COR-L47 (cell line): ENCODE measurements at regions not wholly inside any gene's neighbourhood (a gene's known extent, or its start where the extent isn't known, plus 50 kb on each side); places are given as distances from the start of the nearest gene placed in this dataset.

Experiments used
- DNase-seq: peaks from one replicate; lab custom pipeline; 2025; lab: John Stamatoyannopoulos, UW

GRCh38 chr2:59077981-59078531, 836.9 kb upstream of the FANCL start:
- no peak for DNase-seq

- DNase-seq: no peak
These were observed 836.1 kb upstream of the FANCL start for GRCh38 chr2:59077026-59077725.

GRCh38 chr2:59076079-59076619, 835.0 kb upstream of the FANCL start:
- peak; percentile 26 for DNase-seq

GRCh38 chr2:59074071-59074470, 832.9 kb upstream of the FANCL start:
- DNase-seq: no peak

- DNase-seq: no peak
These were observed 832.2 kb upstream of the FANCL start for GRCh38 chr2:59073286-59073685.

DNA sequence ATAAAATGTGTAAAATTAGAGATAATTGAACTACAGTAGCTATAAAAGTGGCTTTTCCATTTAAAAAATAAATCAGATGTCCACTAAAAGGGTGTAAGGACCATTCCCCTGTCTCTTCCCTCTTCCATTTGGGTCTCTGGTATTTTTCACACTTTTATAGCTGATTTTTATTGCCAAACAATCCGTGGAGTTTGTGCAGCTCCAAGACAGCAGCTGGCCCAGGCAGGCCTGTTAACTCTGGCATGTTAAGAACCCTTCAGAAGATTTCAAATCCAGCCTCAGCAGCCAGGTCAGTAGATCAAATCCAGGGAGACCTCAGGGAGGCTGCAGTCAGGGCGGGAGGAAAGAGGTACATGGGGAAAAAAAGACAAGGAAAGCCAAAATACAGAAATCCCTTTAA, 827.1 kb upstream of the FANCL start:
- no peak for DNase-seq

DNA sequence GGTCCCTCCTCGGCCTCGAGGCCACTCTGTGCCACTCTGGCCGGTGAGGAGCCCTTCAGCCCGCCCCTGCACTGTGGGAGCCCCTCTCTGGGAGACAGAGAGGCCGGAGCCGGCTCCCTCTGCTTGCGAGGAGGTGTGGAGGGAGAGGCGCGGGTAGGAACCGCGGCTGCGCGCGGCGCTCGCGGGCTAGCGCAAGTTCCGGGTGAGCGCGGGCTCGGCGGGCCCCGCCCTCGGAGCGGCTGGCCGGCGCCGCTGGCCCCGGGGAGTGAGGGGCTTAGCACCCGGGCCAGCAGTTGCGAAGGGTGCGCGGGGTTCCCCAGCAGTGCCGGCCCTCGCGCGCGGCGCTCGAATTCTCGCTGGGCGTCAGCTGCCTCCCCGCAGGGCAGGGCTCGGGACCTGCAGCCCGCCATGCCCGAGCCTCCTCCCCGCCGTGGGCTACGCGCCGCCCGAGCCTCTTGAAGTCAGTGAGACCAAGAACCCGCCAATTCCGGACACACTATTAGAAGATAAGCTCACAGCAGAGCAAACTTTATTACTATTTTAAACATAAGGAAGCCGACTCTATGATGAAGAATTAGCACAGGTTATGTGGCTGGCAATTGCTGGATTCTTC, 825.8 kb upstream of the FANCL start:
- DNase-seq: no peak

- DNase-seq: peak; percentile 66
These were observed 806.4 kb upstream of the FANCL start for GRCh38 chr2:59047373-59047995.

DNA sequence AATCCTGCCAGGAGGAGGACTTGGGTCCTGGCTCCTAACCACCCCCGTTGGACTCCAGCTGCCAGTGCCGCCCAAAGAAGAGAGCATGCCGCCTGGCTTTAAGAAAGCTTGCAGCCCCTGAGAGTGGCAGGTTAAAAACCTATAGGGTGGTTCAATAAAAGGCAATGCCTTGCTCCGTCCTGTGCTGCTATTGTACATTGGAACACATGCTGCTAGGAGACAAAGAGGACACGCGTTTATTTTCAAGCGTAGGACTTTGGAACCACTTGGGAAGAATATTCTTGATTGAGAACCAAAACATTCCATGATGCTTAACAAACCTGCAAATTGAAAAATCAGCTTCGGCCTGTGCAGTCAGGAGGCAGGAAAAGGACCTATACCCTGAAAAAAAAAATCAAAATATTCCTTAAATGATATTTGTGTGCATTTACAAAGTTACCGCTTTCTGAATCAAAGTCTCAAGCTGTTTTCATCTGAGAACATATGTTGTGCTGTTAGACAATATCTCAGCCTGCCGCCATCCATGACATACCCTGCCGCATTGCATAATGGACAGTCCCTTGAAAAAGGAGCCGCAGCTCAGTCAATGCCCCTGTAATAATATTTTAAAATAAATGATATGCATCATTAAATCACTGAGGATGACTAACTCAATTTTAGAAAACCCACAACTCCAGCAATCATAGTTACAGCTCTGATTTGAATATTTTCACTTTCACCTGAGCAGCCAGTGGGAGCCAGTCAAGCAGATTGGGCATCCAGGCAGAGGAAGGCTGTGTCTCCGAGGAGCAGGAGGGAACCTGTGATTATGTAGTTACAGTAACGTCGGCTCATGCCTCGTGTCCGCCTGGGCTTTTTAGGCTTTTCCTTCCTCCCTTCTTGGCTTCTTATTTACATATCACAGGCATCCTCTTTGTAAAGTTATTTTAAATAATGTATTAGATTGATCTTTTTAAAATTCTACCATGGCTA, 805.6 kb upstream of the FANCL start:
- DNase-seq: peak; percentile 21

DNA sequence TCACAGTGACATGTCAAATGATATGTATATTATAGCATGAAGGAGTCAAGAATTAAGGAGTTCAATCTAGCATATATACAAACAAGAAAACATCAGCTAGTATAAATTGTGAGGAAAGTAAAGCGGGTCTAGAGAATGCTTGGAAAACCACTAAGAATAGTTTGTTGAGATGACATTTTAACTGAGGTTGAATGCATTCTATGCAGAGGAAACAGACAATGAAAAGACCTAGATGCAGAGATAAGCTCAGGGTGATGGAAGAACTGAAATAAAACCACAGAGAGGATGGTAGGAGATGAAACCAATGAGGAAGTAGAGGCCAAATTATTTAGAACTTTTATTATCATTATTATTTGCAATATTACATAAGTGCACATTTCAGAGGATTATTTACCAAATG, 803.6 kb upstream of the FANCL start:
- DNase-seq: no peak

GRCh38 chr2:59041139-59041538, 800.0 kb upstream of the FANCL start:
- DNase-seq: no peak

DNA sequence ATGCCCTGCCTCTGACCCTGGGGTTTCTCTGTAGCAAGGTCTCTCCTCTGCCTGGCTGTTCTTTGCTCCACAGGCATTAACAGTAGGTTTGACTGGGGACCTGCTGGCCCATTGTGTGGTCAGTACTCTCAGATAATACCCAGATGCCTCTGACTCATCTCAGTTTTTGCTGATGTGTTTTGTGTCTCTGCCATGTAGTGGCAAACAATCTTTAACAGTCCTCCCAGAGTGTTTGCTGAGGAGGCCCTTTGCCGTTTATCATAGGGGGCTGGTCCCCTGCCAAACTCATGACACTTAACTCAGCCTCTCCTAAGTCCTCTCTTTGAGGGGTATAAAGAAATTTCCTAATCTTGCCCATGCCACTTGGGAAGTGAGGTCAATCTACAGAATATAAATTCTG, 793.7 kb upstream of the FANCL start:
- DNase-seq: peak; percentile 21

GRCh38 chr2:59034106-59034505, 793.0 kb upstream of the FANCL start:
- DNase-seq: no peak

- DNase-seq: no peak
These were observed 792.5 kb upstream of the FANCL start for GRCh38 chr2:59033661-59034060.

GRCh38 chr2:59032499-59032898, 791.4 kb upstream of the FANCL start:
- no peak for DNase-seq

DNA sequence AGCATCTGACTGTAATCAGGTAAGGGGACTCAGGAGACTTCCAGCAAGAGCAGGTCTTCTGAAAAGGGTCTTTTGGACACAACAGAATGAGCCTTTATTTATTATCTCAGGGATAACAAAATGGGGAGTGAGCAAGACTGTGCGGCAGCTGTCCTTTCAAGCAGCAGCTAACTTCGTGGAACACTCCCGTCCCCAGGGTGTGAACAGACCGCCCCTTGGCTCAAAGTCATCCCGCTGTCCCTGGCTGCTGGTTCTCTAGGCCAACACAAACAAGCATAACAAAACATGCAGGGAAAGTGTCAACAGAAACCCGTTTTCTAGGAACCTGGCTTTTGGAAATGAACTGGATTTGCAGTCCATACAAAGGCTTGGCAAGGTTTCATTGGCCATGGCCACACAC, 787.9 kb upstream of the FANCL start:
- peak; percentile 29 for DNase-seq

DNA sequence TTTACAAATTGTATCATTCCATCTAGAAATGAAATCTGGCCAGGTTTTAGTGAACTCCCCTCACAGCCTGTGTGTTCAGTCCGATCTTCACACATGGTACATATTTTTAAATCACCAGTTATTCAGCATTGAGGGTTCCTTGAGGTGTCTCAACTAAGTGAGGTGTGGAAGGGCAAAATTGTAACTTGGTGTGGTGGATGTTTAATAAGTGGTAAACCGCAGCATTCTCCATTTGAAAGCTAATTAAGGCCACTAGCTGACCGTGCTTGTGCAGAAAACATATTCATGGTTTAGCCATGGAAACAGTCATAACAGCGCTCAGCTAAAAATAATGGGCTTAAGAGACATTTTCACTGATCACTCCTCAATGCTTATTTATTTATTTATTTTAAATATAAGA, 786.2 kb upstream of the FANCL start:
- no peak for DNase-seq

GRCh38 chr2:59025157-59025757, 784.1 kb upstream of the FANCL start:
- DNase-seq: peak; percentile 22

- no peak for DNase-seq
These were observed 780.7 kb upstream of the FANCL start for GRCh38 chr2:59021786-59022185.

DNA sequence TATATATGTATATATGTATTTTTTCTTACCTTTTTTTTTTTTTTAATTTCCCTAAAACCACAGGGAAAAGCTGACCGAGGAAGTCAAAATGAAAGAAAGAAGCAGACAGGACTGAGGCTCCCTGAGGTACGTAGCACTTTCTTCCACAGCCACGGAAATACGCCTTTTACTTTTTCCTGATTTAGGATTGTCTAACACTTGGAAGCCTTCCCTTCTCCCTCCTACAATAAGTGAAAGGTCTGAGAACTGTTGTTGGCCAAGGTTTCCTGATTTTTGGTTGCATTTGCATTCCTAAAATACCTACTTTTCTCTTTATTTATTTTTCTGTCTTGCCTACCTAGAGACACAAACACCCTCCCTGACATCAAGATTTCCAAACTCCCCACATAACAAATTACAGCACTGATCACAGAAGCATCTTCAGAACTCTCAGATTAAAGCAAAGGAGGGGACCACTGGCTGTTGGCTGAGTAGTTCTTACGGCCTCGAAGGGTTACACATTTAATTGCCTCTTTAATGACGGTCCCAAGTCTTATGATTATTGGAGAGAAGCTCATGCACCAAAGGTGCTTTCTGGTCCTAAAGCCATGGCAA, 778.5 kb upstream of the FANCL start:
- no peak for DNase-seq

DNA sequence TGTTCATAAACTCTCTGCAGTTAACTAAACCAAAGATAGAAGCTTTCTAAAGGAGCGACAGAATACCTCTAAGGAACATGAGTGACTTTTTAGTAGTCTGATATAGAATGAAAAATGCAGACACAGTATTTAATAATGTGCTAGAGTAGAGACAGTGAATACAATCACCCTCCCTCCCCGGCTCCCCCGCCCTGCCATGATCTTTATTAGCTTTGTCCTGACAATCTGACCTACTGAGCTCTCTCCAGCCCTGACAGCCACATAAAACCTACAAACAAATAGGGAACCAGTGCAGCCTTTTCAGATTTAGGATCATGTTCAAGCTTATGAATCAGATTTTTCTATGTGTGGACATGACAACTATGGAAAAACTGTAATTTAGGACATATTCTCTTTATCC, 777.6 kb upstream of the FANCL start:
- DNase-seq: no peak
